ENCODE measurements at regions not wholly inside any gene's neighbourhood (a gene's known extent, or its start where the extent isn't known, plus 50 kb on each side); places are given as distances from the start of the nearest gene placed in this dataset.

DNA sequence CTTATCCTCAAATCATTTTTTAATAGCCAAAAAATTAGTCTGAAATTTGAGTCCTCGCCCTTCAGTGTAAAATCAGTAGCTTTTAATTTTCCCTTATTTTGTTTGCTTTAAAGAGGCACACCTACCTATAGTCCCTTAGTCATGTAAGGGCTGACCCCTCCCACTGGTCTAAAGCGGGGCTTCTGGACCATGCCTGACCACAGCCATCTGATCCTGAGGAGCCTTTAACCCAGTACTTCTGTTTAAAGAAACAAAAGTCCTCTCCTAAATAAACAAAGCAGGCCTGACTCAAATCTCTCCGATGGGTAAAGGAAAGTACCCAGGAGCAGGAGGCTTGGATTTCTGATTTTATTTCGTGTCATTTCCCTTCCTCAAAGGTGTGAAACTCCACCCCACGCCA is 92.0 kb upstream of the CCL2 start:
- Histone ChIP-seq H3K27ac (no peak overlapping the region), H3K4me1 (peaks cover 0 to 7% (median 0%) of the 10 kb centered on the region in 12 donors), H3K9me3 (no peaks in the 10 kb centered on the region), H3K4me3 (no peak overlapping the region), H3K27me3 (peaks cover under 1 to 56% (median 12%) of the 10 kb centered on the region in 9 donors), H3K36me3 (no peaks in the 10 kb centered on the region)
- no peak for TF ChIP-seq POLR2A (IDR thresholded peaks at IDR 0.05)
- TF ChIP-seq, protein P1, sequence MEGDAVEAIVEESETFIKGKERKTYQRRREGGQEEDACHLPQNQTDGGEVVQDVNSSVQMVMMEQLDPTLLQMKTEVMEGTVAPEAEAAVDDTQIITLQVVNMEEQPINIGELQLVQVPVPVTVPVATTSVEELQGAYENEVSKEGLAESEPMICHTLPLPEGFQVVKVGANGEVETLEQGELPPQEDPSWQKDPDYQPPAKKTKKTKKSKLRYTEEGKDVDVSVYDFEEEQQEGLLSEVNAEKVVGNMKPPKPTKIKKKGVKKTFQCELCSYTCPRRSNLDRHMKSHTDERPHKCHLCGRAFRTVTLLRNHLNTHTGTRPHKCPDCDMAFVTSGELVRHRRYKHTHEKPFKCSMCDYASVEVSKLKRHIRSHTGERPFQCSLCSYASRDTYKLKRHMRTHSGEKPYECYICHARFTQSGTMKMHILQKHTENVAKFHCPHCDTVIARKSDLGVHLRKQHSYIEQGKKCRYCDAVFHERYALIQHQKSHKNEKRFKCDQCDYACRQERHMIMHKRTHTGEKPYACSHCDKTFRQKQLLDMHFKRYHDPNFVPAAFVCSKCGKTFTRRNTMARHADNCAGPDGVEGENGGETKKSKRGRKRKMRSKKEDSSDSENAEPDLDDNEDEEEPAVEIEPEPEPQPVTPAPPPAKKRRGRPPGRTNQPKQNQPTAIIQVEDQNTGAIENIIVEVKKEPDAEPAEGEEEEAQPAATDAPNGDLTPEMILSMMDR (IDR thresholded peaks at IDR 0.05) = no peak
- WGBS, 4 donors = 67 to 74% (median 71%) methylated on average over 5 of the region's 5 CpGs
- DNase-seq (no peak), ATAC-seq (no peak)
- intact Hi-C loops (cut with DNase I) = loop anchor here in 7 of 10 donors (1.0 to 10.0 kb wide), 7 partner anchors 58 to 386 kb away; no protein-coding TSS in a partner anchor

DNA sequence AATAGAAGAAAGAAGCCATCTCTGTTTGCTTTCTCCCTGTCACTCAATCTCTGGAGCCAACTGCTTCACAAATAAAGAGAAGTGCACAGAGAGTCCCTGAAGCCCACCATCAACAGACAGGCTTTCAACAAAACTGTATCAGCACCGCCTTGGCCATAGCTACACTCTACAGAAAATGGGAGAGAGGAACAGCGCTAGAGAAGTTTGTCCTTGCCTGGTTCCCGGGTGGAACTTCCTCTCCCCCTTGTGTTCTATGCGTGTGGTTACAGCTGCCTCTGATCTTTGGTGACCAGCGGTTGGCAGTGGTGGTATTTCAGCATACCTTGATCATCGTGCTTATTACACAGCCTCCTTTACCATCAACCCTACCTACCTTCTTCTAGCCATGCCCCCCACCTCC is 91.4 kb upstream of the CCL2 start:
- H3K27me3 ChIP-seq = peaks cover 0 to 51% (median 12%) of the 10 kb centered on the region in 9 donors
- ATAC-seq = peak in 3 of 4 donors; percentile 65 to 77 (median 72)
- peaks cover 0 to 7% (median 0%) of the 10 kb centered on the region in 12 donors for H3K4me1 ChIP-seq
- H3K36me3 ChIP-seq = no peaks in the 10 kb centered on the region
- H3K4me3 ChIP-seq = no peak overlapping the region
- TF ChIP-seq, protein P1 (IDR thresholded peaks at IDR 0.05) = peak; percentile 26 to 60 (median 42)
- TF ChIP-seq POLR2A (IDR thresholded peaks at IDR 0.05) = no peak
- no peak overlapping the region for H3K27ac ChIP-seq
- no peaks in the 10 kb centered on the region for H3K9me3 ChIP-seq
- intact Hi-C loops (cut with DNase I) = loop anchor here in 7 of 10 donors (1.0 to 10.0 kb wide), 7 partner anchors 59 to 386 kb away; no protein-coding TSS in a partner anchor
- 12 to 19% (median 12%) methylated on average over 6 of the region's 6 CpGs for WGBS, 4 donors
- peak in 1 of 5 donors; percentile 28 for DNase-seq

DNA sequence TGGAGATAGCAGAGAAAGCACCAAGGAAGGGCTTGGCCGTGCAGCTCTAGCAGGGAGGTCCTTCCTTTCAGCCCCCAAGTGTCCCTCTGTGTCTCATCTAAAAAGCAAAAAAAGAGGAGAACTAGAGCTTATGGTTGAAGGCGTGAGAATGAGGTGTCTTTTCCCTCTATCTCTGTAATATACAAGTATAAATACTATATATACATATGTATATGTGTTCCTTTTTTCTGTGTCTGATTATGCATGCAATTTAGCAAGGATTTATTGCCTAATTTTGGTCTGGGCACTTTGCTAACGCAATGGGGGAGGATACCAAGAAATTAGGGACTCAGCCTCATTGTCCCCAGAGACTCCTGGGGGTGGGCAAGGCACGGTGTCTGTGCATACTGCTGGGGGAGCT is 90.2 kb upstream of the CCL2 start:
- no peak for TF ChIP-seq POLR2A (IDR thresholded peaks at IDR 0.05)
- TF ChIP-seq, protein P1 (IDR thresholded peaks at IDR 0.05) = no peak
- H3K9me3 ChIP-seq = no peaks in the 10 kb centered on the region
- no peak overlapping the region for H3K4me3 ChIP-seq
- H3K27me3 ChIP-seq = peaks cover 0 to 45% (median 1%) of the 10 kb centered on the region in 9 donors
- H3K36me3 ChIP-seq = no peaks in the 10 kb centered on the region
- no peak for DNase-seq
- no peak for ATAC-seq
- peaks cover 0 to 7% (median 0%) of the 10 kb centered on the region in 12 donors for H3K4me1 ChIP-seq
- WGBS, 4 donors = 68 to 81% (median 72%) methylated on average over 4 of the region's 4 CpGs
- intact Hi-C loops (cut with DNase I) = loop anchor here in 6 of 10 donors (5.0 to 10.0 kb wide), 5 partner anchors 60 to 388 kb away; no protein-coding TSS in a partner anchor
- no peak overlapping the region for H3K27ac ChIP-seq

DNA sequence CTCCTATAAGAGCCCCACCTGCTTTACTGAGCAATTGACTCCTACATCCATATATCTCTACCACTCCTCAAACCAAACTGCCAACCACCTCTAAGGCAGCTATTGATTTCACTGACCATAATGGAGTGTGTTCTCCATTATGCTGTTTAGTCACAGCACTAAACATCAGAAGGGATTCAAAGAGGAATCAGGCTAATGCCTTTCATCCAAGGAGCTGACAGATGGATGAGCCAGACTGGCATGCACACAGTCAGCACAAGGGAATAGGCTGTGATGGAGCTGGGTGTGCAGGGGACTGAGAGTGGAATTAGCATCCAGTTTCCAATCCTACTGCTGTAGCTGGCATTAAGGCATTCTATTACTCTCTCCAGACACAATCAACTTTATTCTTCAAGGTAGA is 88.7 kb upstream of the CCL2 start:
- DNase-seq (no peak), ATAC-seq (no peak)
- Histone ChIP-seq H3K36me3 (no peaks in the 10 kb centered on the region), H3K27ac (no peak overlapping the region), H3K9me3 (no peaks in the 10 kb centered on the region), H3K27me3 (peaks cover 0 to 33% (median 0%) of the 10 kb centered on the region in 9 donors), H3K4me3 (no peak overlapping the region), H3K4me1 (peaks cover 0 to 7% (median 0%) of the 10 kb centered on the region in 12 donors)
- TF ChIP-seq, protein P1 (IDR thresholded peaks at IDR 0.05) = no peak
- TF ChIP-seq POLR2A (IDR thresholded peaks at IDR 0.05) = no peak
- intact Hi-C loops (cut with DNase I) = loop anchor here in 2 of 10 donors (10.0 kb wide), 2 partner anchors 62 to 242 kb away; no protein-coding TSS in a partner anchor

All from heart left ventricle (tissue), 16 donors.